SU-DHL-6 (cell line): ENCODE measurements at regions not wholly inside any gene's neighbourhood (a gene's known extent, or its start where the extent isn't known, plus 50 kb on each side); places are given as distances from the start of the nearest gene placed in this dataset.
"Not testable (repeated sequence)": the region's sequence is repeated elsewhere in the genome, so short reads cannot be mapped to it uniquely, and the experiment has no call there.

Source experiments
- H2AFZ ChIP-seq: fragments of 200-600 bp; sonication (generic); 2 replicates; pipeline ENCODE4 v1.6.1; 2014; ENCODE audit warnings: low read depth, mild to moderate bottlenecking, moderate library complexity, mixed read lengths, antibody characterized with exemption, low read length; ENCODE audit not compliant: severe bottlenecking
- H3F3A ChIP-seq: fragments of 200-600 bp; shearing (Covaris generic); 2 replicates; pipeline ENCODE4 v1.6.0; 2016; ENCODE audit warnings: antibody characterized with exemption, mild to moderate bottlenecking; ENCODE audit not compliant: insufficient read depth
- H3K27ac ChIP-seq: fragments of 200-600 bp; sonication (generic); 2 replicates; pipeline ENCODE4 v1.5.1; 2016; ENCODE audit warnings: low read depth, mild to moderate bottlenecking, low read length, moderate library complexity, mixed read lengths
- H3K27me3 ChIP-seq: fragments of 200-600 bp; sonication (generic), shearing (Covaris generic); 2 replicates; pipeline ENCODE4 v1.6.0; 2014; ENCODE audit warnings: mild to moderate bottlenecking, low read length
- H3K36me3 ChIP-seq: fragments of 200-600 bp; sonication (generic); 2 replicates; pipeline ENCODE4 v1.6.1; 2014; ENCODE audit warnings: mild to moderate bottlenecking, low read length, mixed read lengths
- H3K4me2 ChIP-seq: fragments of 300-600, 200-600 bp; shearing (Covaris generic), sonication (generic); 2 replicates; pipeline ENCODE4 v1.6.0; 2014; ENCODE audit warnings: low read length, low read depth, mild to moderate bottlenecking; ENCODE audit not compliant: poor library complexity, severe bottlenecking
- H3K4me3 ChIP-seq: fragments of 200-600 bp; sonication (generic); 2 replicates; pipeline ENCODE4 v1.5.1; 2014; ENCODE audit warnings: antibody characterized with exemption, low read length, mild to moderate bottlenecking, mixed read lengths; ENCODE audit not compliant: insufficient read depth, poor library complexity, severe bottlenecking
- H3K79me2 ChIP-seq: fragments of 200-600 bp; sonication (generic); 2 replicates; pipeline ENCODE4 v1.6.1; 2014; ENCODE audit warnings: mild to moderate bottlenecking, low read length, moderate library complexity; ENCODE audit not compliant: insufficient read depth
- H3K9ac ChIP-seq: fragments of 200-600 bp; sonication (generic); 2 replicates; pipeline ENCODE4 v1.7.0; 2014; ENCODE audit warnings: mild to moderate bottlenecking, low read length
- H3K9me2 ChIP-seq: fragments of 200-600 bp; sonication (generic); replicated peaks from 2 replicates; pipeline ENCODE4 v1.6.1; 2014; ENCODE audit warnings: low read length; ENCODE audit not compliant: insufficient read depth
- H3K9me3 ChIP-seq: fragments of 200-600 bp; sonication (generic); 2 replicates; pipeline ENCODE4 v1.6.1; 2014; ENCODE audit warnings: low read length, mixed read lengths; ENCODE audit not compliant: insufficient read depth
- H4K20me1 ChIP-seq: fragments of 200-600 bp; sonication (generic); 2 replicates; pipeline ENCODE4 v1.6.1; 2014; ENCODE audit warnings: low read depth, mild to moderate bottlenecking, antibody characterized with exemption, low read length, moderate library complexity, mixed read lengths
- EZH2phosphoT487 ChIP-seq: fragments of 200-600 bp; sonication (generic), shearing (Covaris generic); conservative IDR thresholded peaks from 2 replicates; pipeline ENCODE4 v1.6.1; 2018; ENCODE audit warnings: mild to moderate bottlenecking, antibody characterized with exemption, low read length, moderate library complexity, mixed read lengths
- TF ChIP-seq, protein P1 (sequence below): fragments of 200-600 bp; sonication (generic); IDR thresholded peaks from one replicate; pipeline ENCODE4 v1.5.1; 2017; ENCODE audit warnings: antibody characterized with exemption, mild to moderate bottlenecking, low read length, moderate library complexity; ENCODE audit not compliant: insufficient read depth, poor library complexity, severe bottlenecking

DNA sequence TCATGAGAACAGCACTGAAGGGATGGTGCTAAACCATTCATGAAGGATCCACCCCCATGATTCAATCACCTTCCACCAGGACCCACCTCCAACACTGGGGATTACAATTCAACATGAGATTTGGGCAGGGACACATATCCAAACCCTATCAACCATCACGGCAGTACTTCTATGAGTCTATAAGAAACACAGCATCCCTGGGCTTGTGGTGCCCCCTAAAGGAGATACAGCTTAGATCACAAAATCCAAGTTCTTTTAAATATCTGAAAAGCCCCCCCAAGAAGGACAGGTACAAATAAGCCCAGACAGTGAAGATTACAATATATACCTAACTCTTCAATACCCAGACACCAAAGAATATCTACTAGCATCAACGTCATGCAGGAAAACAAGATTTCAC lies 233.7 kb upstream of the ADRA1B start:
- no peak overlapping the region for H3K9ac ChIP-seq
- H3F3A ChIP-seq = no peaks in the 10 kb centered on the region
- no peak overlapping the region for H3K4me3 ChIP-seq
- no peaks in the 10 kb centered on the region for H3K9me2 ChIP-seq
- H3K4me2 ChIP-seq = no peak overlapping the region
- 0 out of 2 replicates have a peak, but pooled peaks cover 5% of the 10 kb centered on the region for H3K9me3 ChIP-seq
- TF ChIP-seq, protein P1, sequence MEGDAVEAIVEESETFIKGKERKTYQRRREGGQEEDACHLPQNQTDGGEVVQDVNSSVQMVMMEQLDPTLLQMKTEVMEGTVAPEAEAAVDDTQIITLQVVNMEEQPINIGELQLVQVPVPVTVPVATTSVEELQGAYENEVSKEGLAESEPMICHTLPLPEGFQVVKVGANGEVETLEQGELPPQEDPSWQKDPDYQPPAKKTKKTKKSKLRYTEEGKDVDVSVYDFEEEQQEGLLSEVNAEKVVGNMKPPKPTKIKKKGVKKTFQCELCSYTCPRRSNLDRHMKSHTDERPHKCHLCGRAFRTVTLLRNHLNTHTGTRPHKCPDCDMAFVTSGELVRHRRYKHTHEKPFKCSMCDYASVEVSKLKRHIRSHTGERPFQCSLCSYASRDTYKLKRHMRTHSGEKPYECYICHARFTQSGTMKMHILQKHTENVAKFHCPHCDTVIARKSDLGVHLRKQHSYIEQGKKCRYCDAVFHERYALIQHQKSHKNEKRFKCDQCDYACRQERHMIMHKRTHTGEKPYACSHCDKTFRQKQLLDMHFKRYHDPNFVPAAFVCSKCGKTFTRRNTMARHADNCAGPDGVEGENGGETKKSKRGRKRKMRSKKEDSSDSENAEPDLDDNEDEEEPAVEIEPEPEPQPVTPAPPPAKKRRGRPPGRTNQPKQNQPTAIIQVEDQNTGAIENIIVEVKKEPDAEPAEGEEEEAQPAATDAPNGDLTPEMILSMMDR = no peak
- no peak for TF ChIP-seq EZH2phosphoT487
- H3K36me3 ChIP-seq = no peaks in the 10 kb centered on the region
- H3K27ac ChIP-seq = no peak overlapping the region
- no peaks in the 10 kb centered on the region for H4K20me1 ChIP-seq
- no peaks in the 10 kb centered on the region for H3K79me2 ChIP-seq
- no peak overlapping the region for H2AFZ ChIP-seq
- H3K27me3 ChIP-seq = no peaks in the 10 kb centered on the region

DNA sequence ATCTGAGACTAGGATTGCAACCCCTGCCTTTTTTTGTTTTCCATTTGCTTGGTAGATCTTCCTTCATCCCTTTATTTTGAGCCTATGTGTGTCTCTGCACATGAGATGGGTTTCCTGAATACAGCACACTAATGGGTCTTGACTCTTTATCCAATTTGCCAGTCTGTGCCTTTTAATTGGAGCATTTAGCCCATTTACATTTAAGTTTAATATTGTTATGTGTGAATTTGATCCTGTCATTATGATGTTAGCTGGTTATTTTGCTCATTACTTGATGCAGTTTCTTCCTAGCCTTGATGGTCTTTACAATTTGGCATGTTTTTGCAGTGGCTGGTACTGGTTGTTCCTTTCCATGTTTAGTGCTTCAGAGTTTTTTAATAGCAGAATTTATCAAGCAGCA lies 228.4 kb upstream of the ADRA1B start:
- not testable (repeated sequence) for H3K79me2 ChIP-seq

DNA sequence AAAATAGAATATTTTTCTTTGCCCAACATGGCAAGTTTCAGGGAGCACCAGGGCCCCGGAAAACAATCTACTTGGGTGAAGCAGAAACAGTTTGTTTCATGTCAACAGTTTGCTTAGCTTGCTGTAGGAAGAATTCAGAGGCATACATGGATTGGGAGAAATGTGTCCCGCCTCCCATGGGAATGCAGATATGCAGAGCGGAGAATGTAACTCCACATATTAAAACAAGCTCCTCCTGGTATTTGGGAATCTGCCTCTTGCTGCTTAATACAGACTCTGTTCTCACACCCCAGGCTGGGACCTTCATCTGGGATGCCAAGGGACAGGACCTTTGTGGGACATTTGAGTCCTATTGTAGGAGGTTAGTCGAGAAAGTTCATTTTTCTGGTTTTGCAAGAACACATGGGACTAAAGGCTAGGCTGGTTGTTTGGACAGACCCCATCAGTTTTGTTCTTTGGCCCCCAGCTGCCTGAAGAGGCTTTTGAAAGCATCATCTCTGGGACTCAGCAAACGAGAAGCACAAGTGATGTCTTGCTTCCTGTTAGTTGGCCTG lies 220.5 kb upstream of the ADRA1B start:
- H3K9me3 ChIP-seq = no peaks in the 10 kb centered on the region
- TF ChIP-seq, protein P1 = no peak
- no peak for TF ChIP-seq EZH2phosphoT487
- no peak overlapping the region for H3K4me2 ChIP-seq
- no peak overlapping the region for H3K9ac ChIP-seq
- H3K9me2 ChIP-seq = no peaks in the 10 kb centered on the region
- no peaks in the 10 kb centered on the region for H3K36me3 ChIP-seq
- H3K79me2 ChIP-seq = no peaks in the 10 kb centered on the region
- H3F3A ChIP-seq = no peaks in the 10 kb centered on the region
- H3K27ac ChIP-seq = no peak overlapping the region
- H2AFZ ChIP-seq = no peak overlapping the region
- no peak overlapping the region for H3K4me3 ChIP-seq
- no peaks in the 10 kb centered on the region for H3K27me3 ChIP-seq
- H4K20me1 ChIP-seq = no peaks in the 10 kb centered on the region

More for the DNA sequence above, 228.4 kb upstream of the ADRA1B start:
- H3K27ac ChIP-seq, H3K9me2 ChIP-seq, H4K20me1 ChIP-seq, H3K4me3 ChIP-seq, H3K9ac ChIP-seq, H3K4me2 ChIP-seq, H3K36me3 ChIP-seq, H3F3A ChIP-seq, H3K9me3 ChIP-seq, H3K27me3 ChIP-seq, H2AFZ ChIP-seq: not testable (repeated sequence)

- Histone ChIP-seq H3K9me3 (no peaks in the 10 kb centered on the region), H3K36me3 (no peaks in the 10 kb centered on the region), H4K20me1 (no peaks in the 10 kb centered on the region), H2AFZ (no peak overlapping the region), H3K9ac (no peak overlapping the region), H3K4me3 (no peak overlapping the region), H3K9me2 (no peaks in the 10 kb centered on the region), H3K27ac (no peak overlapping the region), H3F3A (no peaks in the 10 kb centered on the region), H3K27me3 (no peaks in the 10 kb centered on the region), H3K4me2 (no peak overlapping the region), H3K79me2 (no peaks in the 10 kb centered on the region)
- no peak for TF ChIP-seq EZH2phosphoT487
- TF ChIP-seq, protein P1 = no peak
These were observed 218.8 kb upstream of the ADRA1B start for GRCh38 chr5:159697530-159697929.
